ES-I3 (cell line): ENCODE measurements at regions not wholly inside any gene's neighbourhood (a gene's known extent, or its start where the extent isn't known, plus 50 kb on each side); places are given as distances from the start of the nearest gene placed in this dataset.
"Not testable (repeated sequence)": the region's sequence is repeated elsewhere in the genome, so short reads cannot be mapped to it uniquely, and the experiment has no call there.

ENCODE experiments used
- H3K36me3 ChIP-seq: 2 replicates; pipeline ENCODE4 v1.6.1; 2013; ENCODE audit warnings: mild to moderate bottlenecking, low read length, control low read depth, moderate library complexity; ENCODE audit not compliant: insufficient read depth
- H3K4me1 ChIP-seq: 2 replicates; pipeline ENCODE4 v1.6.1; 2013; ENCODE audit warnings: mild to moderate bottlenecking, control low read depth, low read length; ENCODE audit not compliant: insufficient read depth
- H3K9ac ChIP-seq: 2 replicates; pipeline ENCODE4 v1.6.1; 2013; ENCODE audit warnings: low read depth, mild to moderate bottlenecking, low read length, moderate library complexity
- H3K9me3 ChIP-seq: 2 replicates; pipeline ENCODE4 v1.6.1; 2013; ENCODE audit warnings: mild to moderate bottlenecking, low read length, moderate library complexity; ENCODE audit not compliant: control insufficient read depth, insufficient read depth

- H3K9ac ChIP-seq: peak overlapping the region; percentile 70
These were observed 149.4 kb upstream of the CHRDL1 start for GRCh38 chrX:110944751-110945675.

GRCh38 chrX:110944311-110944750 lies 148.7 kb upstream of the CHRDL1 start:
- Histone ChIP-seq H3K9ac (peak overlapping the region; percentile 70; the same call in 1 of the 2 replicates), H3K9me3 (no peaks in the 10 kb centered on the region), H3K4me1 (no peaks in the 10 kb centered on the region), H3K36me3 (no peaks in the 10 kb centered on the region)

More at GRCh38 chrX:110944751-110945675, 149.4 kb upstream of the CHRDL1 start:
- Histone ChIP-seq H3K36me3 (no peaks in the 10 kb centered on the region), H3K4me1 (no peaks in the 10 kb centered on the region), H3K9me3 (no peaks in the 10 kb centered on the region)

- Histone ChIP-seq H3K9ac (no peak overlapping the region), H3K4me1 (no peaks in the 10 kb centered on the region), H3K36me3 (no peaks in the 10 kb centered on the region), H3K9me3 (no peaks in the 10 kb centered on the region)
These were observed 146.3 kb upstream of the CHRDL1 start for GRCh38 chrX:110941906-110942305.

GRCh38 chrX:110938977-110939732 lies 143.5 kb upstream of the CHRDL1 start:
- Histone ChIP-seq H3K36me3 (no peaks in the 10 kb centered on the region), H3K4me1 (no peaks in the 10 kb centered on the region), H3K9ac (no peak overlapping the region), H3K9me3 (no peaks in the 10 kb centered on the region)

GRCh38 chrX:110924871-110925270 lies 129.3 kb upstream of the CHRDL1 start:
- no peaks in the 10 kb centered on the region for H3K4me1 ChIP-seq
- no peaks in the 10 kb centered on the region for H3K36me3 ChIP-seq
- H3K9me3 ChIP-seq: no peaks in the 10 kb centered on the region
- H3K9ac ChIP-seq: no peak overlapping the region

GRCh38 chrX:110920991-110921390 lies 125.4 kb upstream of the CHRDL1 start:
- Histone ChIP-seq H3K36me3 (no peaks in the 10 kb centered on the region), H3K4me1 (no peaks in the 10 kb centered on the region), H3K9ac (no peak overlapping the region), H3K9me3 (no peaks in the 10 kb centered on the region)

- H3K9me3 ChIP-seq: no peaks in the 10 kb centered on the region
- peaks cover 4% of the 10 kb centered on the region; the same call in 1 of the 2 replicates for H3K4me1 ChIP-seq
- no peaks in the 10 kb centered on the region; the same call in 1 of the 2 replicates for H3K36me3 ChIP-seq
- H3K9ac ChIP-seq: no peak overlapping the region
These were observed 120.0 kb upstream of the CHRDL1 start for GRCh38 chrX:110915570-110915969.

- Histone ChIP-seq H3K9ac (no peak overlapping the region), H3K4me1 (peaks cover 4% of the 10 kb centered on the region; the same call in 1 of the 2 replicates), H3K36me3 (no peaks in the 10 kb centered on the region; the same call in 1 of the 2 replicates), H3K9me3 (no peaks in the 10 kb centered on the region)
These were observed 119.5 kb upstream of the CHRDL1 start for GRCh38 chrX:110915111-110915510.

GRCh38 chrX:110914281-110914680 lies 118.7 kb upstream of the CHRDL1 start:
- H3K4me1 ChIP-seq: peaks cover 4% of the 10 kb centered on the region; the same call in 1 of the 2 replicates
- H3K9ac ChIP-seq: no peak overlapping the region
- H3K9me3 ChIP-seq: no peaks in the 10 kb centered on the region
- H3K36me3 ChIP-seq: no peaks in the 10 kb centered on the region; the same call in 1 of the 2 replicates

GRCh38 chrX:110904747-110905146 lies 109.1 kb upstream of the CHRDL1 start:
- not testable (repeated sequence) for H3K9me3 ChIP-seq, H3K4me1 ChIP-seq, H3K36me3 ChIP-seq, H3K9ac ChIP-seq

- H3K4me1 ChIP-seq: no peaks in the 10 kb centered on the region
- H3K9ac ChIP-seq: no peak overlapping the region
- no peaks in the 10 kb centered on the region for H3K36me3 ChIP-seq
- H3K9me3 ChIP-seq: peaks cover 4% of the 10 kb centered on the region
These were observed 86.4 kb upstream of the CHRDL1 start for GRCh38 chrX:110881971-110882370.

GRCh38 chrX:110877326-110877725 lies 81.7 kb upstream of the CHRDL1 start:
- H3K9me3 ChIP-seq: peaks cover 4% of the 10 kb centered on the region
- H3K36me3 ChIP-seq: no peaks in the 10 kb centered on the region
- H3K9ac ChIP-seq: no peak overlapping the region

GRCh38 chrX:110871839-110872238 lies 76.2 kb upstream of the CHRDL1 start:
- no peaks in the 10 kb centered on the region for H3K4me1 ChIP-seq
- H3K9me3 ChIP-seq: no peaks in the 10 kb centered on the region
- H3K36me3 ChIP-seq: no peaks in the 10 kb centered on the region
- no peak overlapping the region for H3K9ac ChIP-seq

More at GRCh38 chrX:110877326-110877725, 81.7 kb upstream of the CHRDL1 start:
- H3K4me1 ChIP-seq: no peaks in the 10 kb centered on the region

- Histone ChIP-seq H3K9ac (no peak overlapping the region), H3K9me3 (no peaks in the 10 kb centered on the region), H3K36me3 (no peaks in the 10 kb centered on the region), H3K4me1 (no peaks in the 10 kb centered on the region)
These were observed 70.8 kb upstream of the CHRDL1 start for GRCh38 chrX:110866421-110866820.
